ENCODE measurements at regions not wholly inside any gene's neighbourhood (a gene's known extent, or its start where the extent isn't known, plus 50 kb on each side); places are given as distances from the start of the nearest gene placed in this dataset.

GRCh38 chr2:235114286-235114685, 162.5 kb downstream of the SH3BP4 start:
- TF ChIP-seq CTCF (IDR thresholded peaks at IDR 0.05) (no peak), POLR2A (IDR thresholded peaks at IDR 0.05) (no peak)

Data from testis (tissue), 2 donors.